ENCODE measurements at regions not wholly inside any gene's neighbourhood (a gene's known extent, or its start where the extent isn't known, plus 50 kb on each side); places are given as distances from the start of the nearest gene placed in this dataset.

DNA sequence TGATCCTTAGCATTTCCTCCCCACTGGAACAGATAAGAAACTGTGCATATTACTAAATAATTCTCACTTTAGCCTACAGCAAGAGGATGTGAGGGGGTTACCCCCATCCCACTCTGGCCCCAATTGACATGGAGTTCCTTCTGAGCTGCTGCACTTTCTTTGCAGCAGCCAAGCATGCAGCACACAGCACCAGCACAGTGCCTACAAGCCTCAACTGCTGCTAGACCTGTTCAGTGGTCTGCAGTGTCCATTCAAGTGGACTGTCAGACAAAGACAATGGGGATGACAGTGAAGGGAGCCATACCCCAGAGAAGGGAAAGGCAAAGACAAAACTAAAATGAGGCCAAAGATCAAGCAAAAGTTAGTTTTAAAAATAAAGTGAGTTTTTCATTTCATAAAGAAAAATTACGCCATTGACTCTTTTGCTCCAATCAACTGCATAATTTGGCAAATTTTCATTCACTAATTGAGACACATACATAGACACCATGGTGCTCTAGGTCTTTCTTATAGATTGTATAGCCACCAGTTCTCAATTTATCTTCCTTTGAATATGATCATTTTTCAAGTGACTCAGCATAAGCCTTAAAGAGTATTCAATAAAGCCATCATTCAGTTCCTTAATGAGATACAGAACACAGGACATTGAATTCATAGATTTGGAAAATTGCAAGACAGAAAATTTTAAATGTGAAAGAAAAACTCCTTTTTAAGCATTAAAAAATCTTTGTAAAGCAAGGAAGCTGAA, 410.6 kb downstream of the HNRNPD start:
- no peak for DNase-seq (ENCODE audit: low spot score)

- no peak for DNase-seq (ENCODE audit: low spot score)
These were observed 412.8 kb downstream of the HNRNPD start for GRCh38 chr4:81960961-81961360.

GRCh38 chr4:81954271-81954670, 419.5 kb downstream of the HNRNPD start:
- DNase-seq (ENCODE audit: low spot score), result no peak

DNA sequence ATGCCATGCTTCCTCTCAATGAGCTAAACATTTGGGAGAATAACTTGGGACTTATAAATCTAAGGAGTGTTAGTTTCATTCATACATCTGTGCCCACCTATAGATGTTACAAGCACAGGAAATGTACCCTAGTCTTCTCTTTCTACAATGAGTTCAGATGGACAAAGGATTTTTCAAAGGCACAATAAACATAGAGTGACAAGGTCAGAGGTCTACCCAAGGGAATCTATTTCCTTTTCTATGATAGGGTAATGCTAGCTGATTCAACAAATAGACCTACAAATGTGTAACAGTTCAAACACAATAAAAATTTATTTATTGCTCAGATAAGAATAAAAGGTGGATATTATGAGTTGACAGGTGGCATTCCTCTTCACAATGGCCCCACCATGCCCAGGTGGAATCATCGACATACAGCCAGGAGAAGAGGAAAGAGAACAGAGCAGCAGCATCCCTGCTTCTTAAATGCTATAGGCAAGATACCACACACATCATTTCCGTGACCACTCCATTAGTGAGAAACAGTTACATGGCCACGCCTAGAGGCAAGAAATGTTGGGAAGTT, 421.8 kb downstream of the HNRNPD start:
- DNase-seq (ENCODE audit: low spot score), result no peak

- DNase-seq (ENCODE audit: low spot score), result no peak
These were observed 426.8 kb downstream of the HNRNPD start for GRCh38 chr4:81946996-81947395.

- no peak for DNase-seq (ENCODE audit: low spot score)
These were observed 443.1 kb downstream of the HNRNPD start for GRCh38 chr4:81930506-81931238.

- DNase-seq (ENCODE audit: low spot score), result no peak
These were observed 450.7 kb downstream of the HNRNPD start for GRCh38 chr4:81923140-81923539.

- DNase-seq (ENCODE audit: low spot score), result no peak
These were observed 450.6 kb upstream of the RASGEF1B start for GRCh38 chr4:81922313-81922712.

- no peak for DNase-seq (ENCODE audit: low spot score)
These were observed 450.0 kb upstream of the RASGEF1B start for GRCh38 chr4:81921751-81922159.

- DNase-seq (ENCODE audit: low spot score), result no peak
These were observed 448.1 kb upstream of the RASGEF1B start for GRCh38 chr4:81919810-81920209.

DNA sequence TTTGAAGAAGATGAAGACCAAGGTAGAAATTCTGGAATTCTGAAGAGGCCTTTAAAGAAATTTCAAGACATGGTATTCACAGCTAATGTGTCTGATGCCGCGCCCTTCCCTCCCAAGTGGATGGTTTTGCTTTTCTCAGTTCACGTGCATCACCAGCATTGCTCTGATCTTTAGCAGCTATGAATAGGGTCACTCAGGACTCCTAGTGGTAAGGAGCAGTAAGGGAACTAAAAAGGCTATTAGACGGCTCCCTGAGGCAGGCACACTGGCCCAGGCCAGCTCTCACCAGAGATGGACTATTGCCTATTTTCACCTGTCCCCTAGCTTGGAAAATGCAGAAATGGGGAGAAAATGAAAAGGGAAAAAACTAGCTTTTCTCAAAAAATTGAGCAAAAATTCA, 447.5 kb upstream of the RASGEF1B start:
- DNase-seq (ENCODE audit: low spot score), result no peak

- DNase-seq (ENCODE audit: low spot score), result no peak
These were observed 443.7 kb upstream of the RASGEF1B start for GRCh38 chr4:81915430-81915829.

DNA sequence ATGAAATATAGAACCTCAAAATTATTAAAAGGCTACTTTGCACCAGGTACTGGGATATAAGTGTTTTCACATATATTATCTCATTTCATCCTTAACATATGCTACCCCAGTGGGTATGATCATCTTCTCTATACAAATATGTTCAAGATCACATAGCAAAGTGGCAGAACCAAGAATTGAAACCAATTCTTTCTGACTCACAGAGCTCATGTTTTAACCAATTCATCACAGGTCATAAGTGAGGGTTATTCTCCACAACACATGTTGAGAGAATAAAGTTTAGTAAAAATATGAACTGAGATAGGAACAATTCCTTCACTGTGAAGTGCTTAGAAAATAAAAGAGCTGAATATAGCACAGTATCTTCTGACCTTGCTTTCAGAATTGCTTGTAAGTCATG, 442.9 kb upstream of the RASGEF1B start:
- DNase-seq (ENCODE audit: low spot score), result no peak

- DNase-seq (ENCODE audit: low spot score), result no peak
These were observed 441.7 kb upstream of the RASGEF1B start for GRCh38 chr4:81913427-81913879.

DNA sequence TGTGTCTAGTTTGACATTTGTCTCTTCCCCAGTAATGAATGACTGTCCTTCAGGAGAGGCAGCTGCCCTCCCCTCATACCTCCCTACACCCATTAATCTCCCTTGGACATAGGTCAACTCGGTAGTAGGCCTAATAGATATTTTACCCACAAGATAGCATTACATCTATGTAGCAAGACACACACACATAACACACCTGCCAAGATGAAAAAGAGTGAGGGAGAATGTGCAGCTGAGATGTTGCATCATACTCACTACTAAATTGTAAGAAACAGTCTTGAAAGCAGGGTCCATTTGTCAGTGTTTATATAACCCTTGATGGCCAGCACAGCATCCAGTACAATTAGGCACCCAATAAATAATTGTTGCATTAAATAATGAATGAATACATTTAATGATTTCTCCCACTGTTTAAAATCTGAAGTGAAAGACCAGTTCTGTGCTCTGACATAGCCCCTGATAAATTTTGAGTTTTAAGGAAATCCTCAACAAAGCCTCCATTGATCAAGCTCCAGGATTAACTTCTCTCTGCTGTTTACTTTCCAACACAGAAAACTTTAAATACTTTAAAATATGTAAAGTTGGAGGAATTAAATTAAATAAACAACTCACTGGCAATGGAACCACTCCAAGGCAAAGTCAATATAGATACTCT, 440.8 kb upstream of the RASGEF1B start:
- no peak for DNase-seq (ENCODE audit: low spot score)

DNA sequence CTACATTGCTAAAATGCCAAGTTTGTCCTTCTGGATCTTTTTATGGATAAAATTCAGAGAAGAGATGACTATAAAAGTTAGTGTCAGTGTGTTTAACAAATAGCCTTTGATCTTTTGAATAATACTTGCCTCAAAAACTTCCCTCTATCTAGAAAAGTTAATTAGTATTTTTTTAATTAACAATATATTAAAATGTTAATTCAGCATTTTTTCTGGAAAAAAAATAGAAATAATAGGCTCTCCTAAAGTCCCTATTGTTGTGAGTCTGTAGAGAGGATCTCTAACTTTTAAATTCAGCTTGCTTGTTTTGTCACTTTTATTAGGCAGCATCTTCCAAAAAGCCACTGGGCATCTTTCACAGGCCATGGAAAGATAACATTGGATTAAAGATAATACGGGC, 435.2 kb upstream of the RASGEF1B start:
- no peak for DNase-seq (ENCODE audit: low spot score)

DNA sequence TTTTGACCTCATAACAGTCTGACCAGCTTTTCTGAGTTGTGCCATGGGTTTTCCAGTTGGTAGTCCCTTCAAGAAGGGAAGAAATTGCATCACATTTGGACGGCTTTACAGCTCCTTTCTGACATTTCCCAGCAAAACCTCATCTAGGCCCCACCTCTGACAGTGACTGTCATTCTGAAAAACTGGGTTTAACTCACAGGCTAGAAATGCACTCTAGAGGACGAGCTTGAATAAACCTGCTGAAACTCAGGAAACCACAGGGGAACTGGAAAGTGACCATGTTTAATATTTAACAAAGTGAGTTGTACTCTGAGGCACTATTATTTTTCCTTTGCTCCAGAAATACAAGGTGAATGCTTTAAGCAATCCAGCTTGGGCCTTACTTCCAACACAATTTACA, 434.3 kb upstream of the RASGEF1B start:
- no peak for DNase-seq (ENCODE audit: low spot score)

DNA sequence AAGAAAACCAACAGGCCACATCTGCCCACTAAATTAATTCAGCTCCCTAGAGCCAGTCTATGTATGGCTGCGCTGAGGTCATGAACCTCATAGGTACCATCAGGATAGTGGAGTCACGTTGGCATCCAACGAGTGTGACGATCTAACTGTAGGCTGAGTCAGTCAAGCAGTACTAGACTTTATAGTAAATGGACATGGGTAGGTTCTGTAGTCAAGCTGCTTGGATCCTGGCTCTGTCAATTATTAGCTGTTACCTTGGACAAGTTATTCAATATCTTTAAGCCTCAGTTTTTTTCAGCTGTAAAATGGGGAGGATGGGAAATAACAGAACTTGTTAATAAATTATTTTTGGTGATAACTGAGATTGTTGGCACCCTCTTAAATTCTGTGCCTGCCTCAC, 432.4 kb upstream of the RASGEF1B start:
- DNase-seq (ENCODE audit: low spot score), result no peak

DNA sequence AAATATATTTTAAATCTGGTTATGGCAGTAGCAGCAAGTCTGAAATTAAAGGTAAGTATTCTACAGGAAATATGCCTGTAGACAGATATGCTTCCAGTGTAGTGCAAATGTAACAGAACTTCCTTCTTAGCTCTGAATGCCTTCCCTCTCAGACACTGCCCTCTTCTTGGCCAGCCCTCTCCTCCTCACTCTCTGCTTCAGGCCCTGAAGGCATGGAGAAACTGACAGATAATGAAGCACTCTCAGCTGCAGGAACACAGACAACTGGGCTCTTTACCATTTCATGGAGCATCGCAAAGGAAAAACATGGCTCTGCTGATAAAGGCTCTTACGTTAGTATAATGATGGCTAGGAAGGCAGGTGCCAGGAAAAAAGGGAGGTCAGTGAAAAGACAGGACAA, 431.5 kb upstream of the RASGEF1B start:
- no peak for DNase-seq (ENCODE audit: low spot score)

GRCh38 chr4:81898862-81899504, 427.3 kb upstream of the RASGEF1B start:
- DNase-seq (ENCODE audit: low spot score), result no peak

DNA sequence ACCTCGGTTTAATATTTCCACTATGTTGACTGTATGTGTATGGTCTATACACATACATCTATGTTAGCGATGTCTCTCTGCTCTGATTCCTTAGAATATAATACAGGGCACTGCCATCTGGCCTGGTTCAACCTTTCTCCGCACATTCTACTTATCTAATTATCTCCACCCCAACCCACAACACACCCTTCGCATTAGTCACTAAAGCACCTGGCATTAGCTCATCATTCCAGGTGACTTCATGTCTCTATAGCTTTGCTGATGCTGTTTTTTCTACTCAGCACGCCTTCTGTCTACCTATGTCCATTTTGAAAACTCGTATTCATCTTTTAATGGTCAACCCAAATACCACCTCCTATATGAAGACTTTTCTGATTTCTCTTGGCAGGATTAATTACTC, 425.2 kb upstream of the RASGEF1B start:
- no peak for DNase-seq (ENCODE audit: low spot score)

All from mesenteric fat pad (tissue), 1 donor.